Stimulated activated naive B cell treated with anti-CD40 and anti-IgM and Interleukin-4, amounts not matched to agents 10 μg/mL and 1 μg/mL and 100 μg/mL, for 72 hours (primary cell): ENCODE measurements at regions not wholly inside any gene's neighbourhood (a gene's known extent, or its start where the extent isn't known, plus 50 kb on each side); places are given as distances from the start of the nearest gene placed in this dataset.

Source experiments
- ATAC-seq, 2 donors: fragments of 150-1000 bp; cut with Tn5 transposase; replicated peaks; 2 replicates each; pipeline ENCODE4 v1.10.0; 2021; ENCODE audit warnings: moderate library complexity in 1 of 2
- DNase-seq: peaks from one replicate; pipeline ENCODE4 v3.0.0; 2021
- H3K27ac Mint-ChIP-seq: one replicate; pipeline ENCODE4 v1.8.0; 2022; ENCODE audit warnings: mild to moderate bottlenecking, mixed read lengths
- H3K27me3 Mint-ChIP-seq, 2 donors: one replicate each; pipeline ENCODE4 v1.8.0; 2022; ENCODE audit warnings: mixed read lengths in 2 of 2
- H3K36me3 Mint-ChIP-seq, 2 donors: one replicate each; pipeline ENCODE4 v1.8.0; 2022; ENCODE audit warnings: mixed read lengths in 2 of 2, mild to moderate bottlenecking in 1 of 2
- H3K4me1 Mint-ChIP-seq, 2 donors: one replicate each; pipeline ENCODE4 v1.8.0; 2022; ENCODE audit warnings: mixed read lengths in 2 of 2, mild to moderate bottlenecking in 1 of 2
- H3K4me3 Mint-ChIP-seq, 2 donors: one replicate each; pipeline ENCODE4 v1.8.0; 2022; ENCODE audit warnings: mild to moderate bottlenecking in 2 of 2, mixed read lengths in 2 of 2, moderate library complexity in 1 of 2
- H3K9me3 Mint-ChIP-seq, 2 donors: one replicate each; pipeline ENCODE4 v1.8.0; 2022; ENCODE audit warnings: mixed read lengths in 2 of 2, mild to moderate bottlenecking in 1 of 2

DNA sequence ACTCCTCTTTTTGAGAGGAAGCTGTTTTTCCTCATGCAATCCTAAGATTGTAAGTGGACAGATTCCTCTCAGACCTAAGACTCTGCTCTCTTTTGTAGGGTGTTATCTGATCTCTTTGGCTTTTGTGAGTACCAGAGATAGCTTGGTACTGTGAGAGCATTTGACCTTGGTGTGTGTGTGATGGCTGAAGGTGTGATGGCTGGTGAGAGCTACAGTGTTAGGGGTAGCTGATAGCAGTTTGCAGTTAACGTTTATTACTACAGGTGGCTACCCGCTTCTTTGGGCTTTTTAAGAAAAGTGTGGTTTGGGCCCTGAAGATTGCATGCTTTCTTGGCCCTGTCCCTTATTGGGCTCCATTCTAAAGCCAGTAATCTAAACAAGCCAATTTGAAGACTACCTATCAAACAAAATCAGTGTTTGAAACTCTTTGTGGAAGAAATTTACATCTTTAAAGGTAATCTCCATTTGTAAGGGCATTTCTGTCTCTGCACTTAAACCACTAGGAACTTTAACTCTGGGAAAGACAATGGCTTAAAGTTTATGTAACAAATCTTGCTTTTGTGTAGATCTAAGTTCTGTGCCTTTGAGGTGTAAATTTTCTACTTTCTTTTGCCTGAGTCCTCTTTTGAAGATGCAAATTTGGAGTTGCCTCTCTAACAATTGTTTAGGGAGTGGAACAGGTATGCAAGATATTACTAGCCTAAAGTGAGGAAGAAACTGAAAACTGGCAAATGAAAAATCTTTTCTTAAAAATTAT is 85.3 kb upstream of the SERBP1 start:
- ATAC-seq (no peak), DNase-seq (no peak)
- H3K4me1 Mint-ChIP-seq = no peaks in the 10 kb centered on the region
- no peak overlapping the region for H3K27ac Mint-ChIP-seq
- peaks cover 0 to 5% of the 10 kb centered on the region in 2 donors for H3K36me3 Mint-ChIP-seq
- H3K4me3 Mint-ChIP-seq = no peak overlapping the region
- peaks cover 0 to 3% of the 10 kb centered on the region in 2 donors for H3K27me3 Mint-ChIP-seq
- H3K9me3 Mint-ChIP-seq = peaks cover 8 to 9% of the 10 kb centered on the region in 2 donors

DNA sequence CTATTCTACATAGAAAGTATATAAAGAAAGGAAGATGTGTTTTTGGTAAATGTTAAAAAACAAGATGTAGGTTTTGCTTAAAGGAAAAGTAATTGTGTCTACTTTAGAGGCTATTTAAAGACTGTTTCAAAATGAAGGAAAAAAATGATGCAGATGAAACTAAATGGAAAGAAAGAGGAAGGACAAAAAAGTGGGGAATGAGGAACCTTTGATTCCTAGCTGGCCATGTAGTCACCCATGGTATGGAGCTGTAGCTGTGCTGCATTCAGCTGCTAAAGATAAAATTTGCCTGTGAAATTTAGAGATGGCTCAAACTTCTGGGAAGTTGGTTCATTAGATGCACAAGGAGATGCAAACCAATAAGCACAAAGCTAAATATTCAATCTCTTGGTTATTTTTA is 86.8 kb upstream of the SERBP1 start:
- H3K36me3 Mint-ChIP-seq = peaks cover 0 to 5% of the 10 kb centered on the region in 2 donors
- no peak overlapping the region for H3K4me3 Mint-ChIP-seq
- H3K4me1 Mint-ChIP-seq = no peaks in the 10 kb centered on the region
- H3K9me3 Mint-ChIP-seq = peaks cover 8 to 9% of the 10 kb centered on the region in 2 donors
- no peak for ATAC-seq
- no peak overlapping the region for H3K27ac Mint-ChIP-seq
- H3K27me3 Mint-ChIP-seq = no peaks in the 10 kb centered on the region
- DNase-seq = no peak

DNA sequence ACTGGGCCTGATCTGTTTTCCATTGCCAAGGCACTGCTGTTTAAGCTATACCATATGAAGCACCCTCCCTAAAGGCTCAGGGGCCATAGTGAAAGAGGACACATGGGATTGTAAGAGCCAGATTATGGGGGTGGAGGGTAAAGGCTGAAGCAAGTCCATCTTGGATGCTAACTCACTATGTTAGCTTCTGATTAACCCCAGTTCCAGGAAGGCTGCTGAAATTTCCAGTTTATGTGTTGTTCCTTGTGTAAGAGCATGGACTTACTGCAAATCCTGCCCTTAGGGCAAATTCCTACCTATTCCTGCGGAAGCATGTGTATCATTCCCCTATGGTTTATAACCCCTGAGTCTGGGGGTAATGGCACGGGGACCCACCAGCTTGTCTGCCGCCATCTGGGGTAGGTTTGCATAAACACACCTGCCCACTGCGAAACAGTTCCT is 91.8 kb upstream of the SERBP1 start:
- DNase-seq = no peak
- H3K4me1 Mint-ChIP-seq = no peaks in the 10 kb centered on the region
- H3K4me3 Mint-ChIP-seq = no peak overlapping the region

DNA sequence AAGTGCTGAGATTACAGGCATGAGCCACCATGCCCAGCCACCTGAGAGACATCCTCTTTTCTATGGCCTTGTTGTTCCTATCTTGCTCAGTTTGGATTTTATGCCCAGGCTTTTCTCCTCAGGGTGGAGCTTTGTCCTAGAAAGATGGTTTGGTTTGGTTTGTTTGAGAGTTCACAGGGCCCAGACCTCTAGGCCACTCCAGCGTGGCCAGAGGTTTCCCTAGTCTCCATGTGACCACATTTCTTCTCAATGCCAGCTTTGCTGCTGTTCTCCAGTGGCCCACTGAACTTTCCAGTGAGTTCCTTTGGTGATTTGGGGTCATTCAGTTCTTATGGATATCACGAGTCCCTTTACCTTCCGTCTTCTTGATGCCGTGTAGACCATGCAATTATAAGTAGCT is 92.6 kb upstream of the SERBP1 start:
- no peak for DNase-seq
- H3K4me3 Mint-ChIP-seq = no peak overlapping the region
- H3K4me1 Mint-ChIP-seq = no peaks in the 10 kb centered on the region
- H3K36me3 Mint-ChIP-seq = no peaks in the 10 kb centered on the region
- ATAC-seq = no peak
- no peaks in the 10 kb centered on the region for H3K9me3 Mint-ChIP-seq
- H3K27me3 Mint-ChIP-seq = peaks cover 6 to 18% of the 10 kb centered on the region in 2 donors
- no peak overlapping the region for H3K27ac Mint-ChIP-seq

More for the DNA sequence above, 91.8 kb upstream of the SERBP1 start:
- peaks cover 6 to 14% of the 10 kb centered on the region in 2 donors for H3K27me3 Mint-ChIP-seq
- no peak for ATAC-seq
- no peaks in the 10 kb centered on the region for H3K36me3 Mint-ChIP-seq
- H3K27ac Mint-ChIP-seq = no peak overlapping the region
- no peaks in the 10 kb centered on the region for H3K9me3 Mint-ChIP-seq

DNA sequence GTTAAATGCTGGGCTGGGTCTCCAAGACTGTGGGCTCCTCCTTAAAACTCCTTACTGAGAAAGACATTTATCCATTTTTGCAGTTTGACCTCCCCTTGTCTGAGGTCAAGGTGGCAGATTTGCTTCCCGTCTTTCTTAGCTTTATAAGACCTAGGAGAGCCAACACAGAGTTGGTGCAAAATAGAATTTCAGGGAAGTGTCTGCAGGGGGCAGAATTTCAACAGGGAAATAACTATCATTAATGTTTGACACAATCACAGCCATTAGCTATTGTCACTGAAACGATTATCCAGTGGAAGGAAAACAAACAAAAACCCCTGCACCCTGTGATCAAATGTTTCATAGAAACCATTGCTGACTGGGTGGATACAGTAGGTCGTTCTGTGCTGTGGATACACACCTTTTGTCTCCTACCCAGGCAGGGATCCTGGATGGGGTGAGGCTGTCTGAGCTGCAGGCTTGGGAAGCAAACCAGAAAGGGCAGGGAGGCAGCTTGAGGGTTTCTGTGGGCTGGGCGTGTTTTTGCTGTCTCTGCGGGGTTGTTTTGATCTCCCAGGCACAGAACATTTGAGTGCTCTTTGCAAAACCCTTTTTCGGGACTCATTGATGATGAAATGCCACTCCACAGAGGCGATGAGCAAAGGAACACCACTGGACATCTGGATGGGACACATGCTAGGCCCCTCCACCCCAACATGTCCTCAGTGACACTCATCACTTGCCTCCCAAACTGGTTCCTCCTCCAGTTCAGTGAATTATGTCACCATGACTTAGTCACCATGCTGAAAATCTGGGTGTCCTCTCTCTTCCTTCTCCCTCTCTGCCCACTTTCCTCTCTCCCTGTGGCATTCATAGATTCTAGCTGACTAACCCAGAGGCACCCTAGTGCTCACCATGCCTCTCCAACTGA is 94.2 kb upstream of the SERBP1 start:
- Mint-ChIP-seq H3K9me3 (no peaks in the 10 kb centered on the region), H3K27ac (no peak overlapping the region), H3K4me1 (no peaks in the 10 kb centered on the region), H3K36me3 (no peaks in the 10 kb centered on the region), H3K27me3 (peaks cover 6 to 18% of the 10 kb centered on the region in 2 donors), H3K4me3 (no peak overlapping the region)
- DNase-seq (no peak), ATAC-seq (no peak)

DNA sequence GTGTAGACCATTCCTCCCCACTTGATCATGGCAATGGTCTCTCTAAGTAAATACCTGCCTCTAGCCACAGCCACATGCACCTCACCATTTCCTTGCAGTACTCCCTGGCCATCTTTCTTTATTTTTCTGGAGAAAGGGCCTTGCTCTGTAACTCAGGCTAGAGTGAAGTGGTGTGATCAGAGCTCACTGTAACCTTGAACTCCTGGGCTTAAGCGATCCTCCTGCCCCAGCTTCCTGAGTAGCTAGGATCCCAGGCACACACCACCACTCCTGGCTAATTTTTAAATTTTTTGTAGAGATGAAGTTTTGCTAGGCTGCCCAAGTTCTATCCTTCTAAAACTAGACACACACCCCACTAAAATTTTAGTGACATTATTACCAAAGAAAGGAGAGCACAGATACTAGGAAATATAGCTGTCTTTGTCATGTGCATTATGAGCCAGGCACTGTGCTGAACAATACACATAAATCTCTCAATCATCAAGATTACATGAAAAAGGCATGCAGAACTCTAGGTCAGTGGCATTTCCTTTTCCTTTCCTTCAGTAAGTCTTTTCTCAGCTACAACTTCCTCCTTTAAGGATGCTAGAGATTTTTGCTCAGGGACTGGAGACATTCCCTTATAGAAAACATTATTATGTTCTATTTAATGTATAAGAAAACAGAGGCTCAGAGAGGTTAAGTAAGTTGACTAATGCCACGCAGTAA is 95.0 kb upstream of the SERBP1 start:
- no peaks in the 10 kb centered on the region for H3K9me3 Mint-ChIP-seq
- H3K27me3 Mint-ChIP-seq = peaks cover 6 to 18% of the 10 kb centered on the region in 2 donors
- no peaks in the 10 kb centered on the region for H3K4me1 Mint-ChIP-seq
- H3K27ac Mint-ChIP-seq = no peak overlapping the region
- DNase-seq (no peak), ATAC-seq (no peak)
- H3K36me3 Mint-ChIP-seq = no peaks in the 10 kb centered on the region
- no peak overlapping the region for H3K4me3 Mint-ChIP-seq

DNA sequence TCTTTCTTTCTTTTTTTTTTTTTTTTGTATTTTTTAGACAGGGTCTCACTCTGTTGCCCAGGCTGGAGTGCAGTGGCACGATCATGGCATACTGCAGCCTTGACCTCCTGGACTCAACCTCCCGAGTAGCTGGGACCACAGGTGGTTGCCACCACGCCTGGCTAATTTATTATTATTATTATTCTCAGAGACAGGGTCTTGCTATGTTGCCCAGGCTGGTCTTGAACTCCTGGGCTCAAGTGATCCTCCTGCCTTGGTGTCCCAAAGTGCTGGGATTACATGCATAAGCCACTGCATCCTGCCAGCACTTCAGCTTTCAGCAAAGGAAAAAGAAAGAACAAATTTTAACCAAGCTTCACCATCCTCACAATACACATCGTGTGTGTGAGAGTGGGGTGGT is 97.9 kb upstream of the SERBP1 start:
- Mint-ChIP-seq H3K4me3 (no peak overlapping the region), H3K36me3 (peaks cover 2 to 6% of the 10 kb centered on the region in 2 donors), H3K9me3 (peaks cover 0 to 5% of the 10 kb centered on the region in 2 donors), H3K27ac (no peak overlapping the region), H3K4me1 (no peaks in the 10 kb centered on the region), H3K27me3 (peaks cover 6 to 14% of the 10 kb centered on the region in 2 donors)
- DNase-seq (no peak), ATAC-seq (no peak)

DNA sequence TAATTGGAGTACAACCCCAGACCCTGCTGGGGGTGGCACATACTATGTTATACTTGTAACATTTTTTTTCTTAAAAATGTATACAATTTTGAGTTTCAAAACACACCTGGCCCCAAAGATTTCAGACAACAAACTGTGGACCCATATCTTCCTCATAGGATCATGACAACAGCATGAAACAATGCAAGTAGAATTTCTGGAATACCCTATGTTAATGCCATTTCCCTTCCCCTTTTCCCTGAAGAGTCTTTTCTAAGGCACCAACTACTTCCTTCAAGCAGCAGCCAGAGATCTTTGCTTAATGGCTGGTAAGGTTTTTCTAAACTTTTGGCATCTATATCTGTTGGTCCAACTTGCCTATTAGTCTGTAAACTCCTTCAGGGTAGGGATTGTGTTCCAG is 99.9 kb upstream of the SERBP1 start:
- Mint-ChIP-seq H3K9me3 (peaks cover 0 to 5% of the 10 kb centered on the region in 2 donors), H3K4me1 (no peaks in the 10 kb centered on the region), H3K4me3 (no peak overlapping the region), H3K36me3 (peaks cover 2 to 6% of the 10 kb centered on the region in 2 donors), H3K27ac (no peak overlapping the region), H3K27me3 (peaks cover 6 to 9% of the 10 kb centered on the region in 2 donors)
- no peak for ATAC-seq
- no peak for DNase-seq

DNA sequence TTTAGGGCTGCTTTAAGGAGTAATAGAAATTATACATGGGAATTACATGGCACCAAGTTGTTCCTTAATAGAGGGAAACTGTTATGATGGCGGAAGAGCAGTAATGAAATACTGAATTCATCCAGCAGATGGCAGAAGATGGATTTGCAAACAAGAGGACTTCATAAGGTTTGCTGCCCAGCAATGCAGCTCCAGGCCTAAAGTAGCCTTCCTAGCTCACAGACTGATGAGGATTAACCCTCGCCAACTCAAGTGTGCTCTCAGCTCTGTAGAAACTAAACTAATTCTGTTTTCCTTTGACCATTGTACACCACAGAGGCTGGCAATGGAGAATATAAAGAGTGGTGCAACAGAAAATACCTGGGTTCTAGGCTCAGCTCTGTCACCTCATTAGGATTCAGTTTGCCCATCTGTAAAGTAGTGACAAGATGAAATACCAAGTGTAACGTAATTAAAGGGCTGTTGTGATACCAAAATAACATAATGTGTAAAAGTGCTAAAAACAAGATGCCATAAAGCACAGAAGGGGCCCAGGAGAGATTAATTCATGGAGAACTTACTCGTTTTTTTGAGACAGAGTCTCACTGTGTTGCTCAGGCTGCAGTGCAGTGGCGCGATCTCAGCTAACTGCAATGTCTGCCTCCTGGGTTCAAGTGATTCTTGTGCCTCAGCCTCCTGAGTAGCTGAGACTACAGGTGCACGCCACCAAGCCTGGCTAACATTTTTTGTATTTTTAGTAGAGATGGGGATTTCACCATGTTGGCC is 102.4 kb upstream of the SERBP1 start:
- peak; percentile 55 to 67 for ATAC-seq
- no peak overlapping the region for H3K27ac Mint-ChIP-seq
- H3K4me3 Mint-ChIP-seq = no peak overlapping the region
- peaks cover 2 to 6% of the 10 kb centered on the region in 2 donors for H3K36me3 Mint-ChIP-seq
- H3K27me3 Mint-ChIP-seq = peaks cover 0 to 11% of the 10 kb centered on the region in 2 donors
- H3K4me1 Mint-ChIP-seq = peaks cover 0 to under 1% of the 10 kb centered on the region in 2 donors
- no peak for DNase-seq
- H3K9me3 Mint-ChIP-seq = peaks cover 0 to 5% of the 10 kb centered on the region in 2 donors

DNA sequence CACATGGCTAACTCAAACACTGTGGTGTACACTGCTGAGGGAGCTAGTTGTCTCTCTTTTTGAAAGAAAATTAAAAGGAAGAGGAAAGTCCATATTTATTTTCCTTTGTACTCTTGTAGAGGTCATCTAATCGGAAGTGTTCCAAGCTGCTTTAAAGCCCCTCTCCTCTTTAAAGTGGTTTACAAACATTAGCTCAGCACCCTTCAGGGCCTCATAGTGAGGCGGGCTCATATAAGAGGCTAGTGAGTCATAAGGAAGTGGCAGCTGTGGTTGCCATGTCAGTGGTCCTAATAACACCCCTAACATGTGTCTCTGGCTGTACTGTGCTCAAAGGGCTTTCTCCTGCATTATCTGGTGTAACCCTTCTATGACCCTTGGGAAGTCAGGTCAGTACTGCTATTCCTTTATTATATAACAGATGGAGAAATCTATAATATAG is 104.4 kb upstream of the SERBP1 start:
- ATAC-seq = peak in 1 of 2 donors; percentile 36
- no peak overlapping the region for H3K4me3 Mint-ChIP-seq
- peaks cover 0 to 22% of the 10 kb centered on the region in 2 donors for H3K27me3 Mint-ChIP-seq
- H3K4me1 Mint-ChIP-seq = peaks cover 0 to 3% of the 10 kb centered on the region in 2 donors
- no peak for DNase-seq
- H3K27ac Mint-ChIP-seq = no peak overlapping the region
- H3K9me3 Mint-ChIP-seq = peaks cover 0 to 5% of the 10 kb centered on the region in 2 donors
- peaks cover 2 to 6% of the 10 kb centered on the region in 2 donors for H3K36me3 Mint-ChIP-seq

DNA sequence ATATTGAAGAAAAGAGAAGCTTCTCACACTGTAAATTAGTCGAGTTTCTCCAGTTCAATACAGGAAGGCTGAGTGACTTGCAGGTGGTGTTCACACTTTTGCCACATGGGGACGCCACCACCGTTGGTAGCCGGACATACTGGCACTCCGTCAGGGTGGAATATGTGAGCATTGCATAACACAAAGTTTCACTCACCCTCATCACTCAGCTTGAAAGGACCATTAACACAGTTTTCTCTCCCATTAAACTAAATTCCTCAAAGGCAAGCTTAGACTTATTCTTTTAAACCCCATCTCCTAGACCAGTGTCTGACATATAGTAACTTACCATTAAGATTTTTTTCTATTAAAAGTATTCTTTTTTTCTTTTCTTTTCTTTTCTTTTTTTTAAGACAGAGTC is 105.3 kb upstream of the SERBP1 start:
- ATAC-seq (peak; percentile 67 to 76), DNase-seq (peak; percentile 26)
- H3K36me3 Mint-ChIP-seq = peaks cover 2 to 6% of the 10 kb centered on the region in 2 donors
- H3K27ac Mint-ChIP-seq = no peak overlapping the region
- H3K4me3 Mint-ChIP-seq = no peak overlapping the region
- H3K9me3 Mint-ChIP-seq = peaks cover 0 to 5% of the 10 kb centered on the region in 2 donors
- H3K4me1 Mint-ChIP-seq = peaks cover 0 to 3% of the 10 kb centered on the region in 2 donors
- peaks cover 4 to 28% of the 10 kb centered on the region in 2 donors for H3K27me3 Mint-ChIP-seq

DNA sequence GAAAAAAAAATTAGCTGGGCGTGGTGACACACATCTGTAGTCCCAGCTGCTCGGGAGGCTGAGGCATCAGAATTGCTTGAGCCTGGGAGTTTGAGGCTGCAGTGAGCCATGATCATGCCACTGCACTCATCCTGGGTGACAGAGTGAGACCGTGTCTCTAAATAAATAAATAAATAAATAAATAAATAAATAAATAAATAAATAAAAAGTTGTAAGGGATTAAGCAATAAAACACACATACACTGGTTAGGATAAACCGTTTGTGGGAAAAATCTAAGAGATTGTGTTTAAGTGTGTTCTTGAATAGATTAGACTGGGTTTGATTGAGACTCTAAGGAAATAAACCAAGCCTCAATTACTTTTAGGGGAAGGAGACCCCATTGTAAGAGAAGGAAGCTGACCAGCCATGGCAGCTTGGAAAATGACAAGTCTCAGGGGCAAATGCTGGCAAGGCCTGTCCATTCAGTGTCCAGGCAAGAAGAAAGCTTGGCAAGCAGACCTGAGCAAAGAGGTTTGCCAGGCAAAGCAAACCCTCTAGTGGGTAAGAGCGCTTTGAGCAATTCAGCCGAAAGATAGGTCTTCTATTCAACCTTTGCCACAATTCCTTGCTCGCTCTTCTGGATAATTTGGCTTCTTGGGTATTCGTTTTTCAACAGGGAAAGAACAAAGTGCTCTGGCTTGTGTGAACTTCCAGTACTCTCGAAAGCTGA is 106.9 kb upstream of the SERBP1 start:
- Mint-ChIP-seq H3K9me3 (no peaks in the 10 kb centered on the region), H3K27ac (no peak overlapping the region), H3K4me3 (no peak overlapping the region), H3K36me3 (no peaks in the 10 kb centered on the region), H3K4me1 (peaks cover 0 to 3% of the 10 kb centered on the region in 2 donors), H3K27me3 (peaks cover 4 to 28% of the 10 kb centered on the region in 2 donors)
- no peak for DNase-seq
- no peak for ATAC-seq

DNA sequence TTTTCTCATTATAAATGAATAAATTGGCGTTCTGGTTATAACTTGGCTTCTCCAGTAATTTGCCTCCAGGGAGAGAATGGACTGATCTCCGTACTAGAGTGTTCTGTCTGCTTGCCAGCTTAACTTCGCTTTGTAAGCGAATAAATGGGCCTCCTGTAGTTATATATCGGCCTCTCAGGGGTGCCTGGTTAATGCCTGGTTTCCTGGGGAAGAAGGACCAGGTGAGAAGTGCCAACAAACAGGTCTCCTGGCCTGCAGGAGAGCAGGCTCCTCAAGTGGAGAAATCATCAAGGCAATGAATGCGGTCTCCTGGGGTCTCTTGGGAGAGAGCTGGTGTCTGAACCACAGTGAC is 107.4 kb upstream of the SERBP1 start:
- peak in 1 of 2 donors; percentile 33 for ATAC-seq
- H3K4me3 Mint-ChIP-seq = no peak overlapping the region
- H3K36me3 Mint-ChIP-seq = no peaks in the 10 kb centered on the region
- peaks cover 4 to 28% of the 10 kb centered on the region in 2 donors for H3K27me3 Mint-ChIP-seq
- H3K4me1 Mint-ChIP-seq = peaks cover 0 to 3% of the 10 kb centered on the region in 2 donors
- no peak overlapping the region for H3K27ac Mint-ChIP-seq
- no peaks in the 10 kb centered on the region for H3K9me3 Mint-ChIP-seq
- no peak for DNase-seq
